GM12892 (cell line): ENCODE measurements at regions not wholly inside any gene's neighbourhood (a gene's known extent, or its start where the extent isn't known, plus 50 kb on each side); places are given as distances from the start of the nearest gene placed in this dataset.
"Not testable (repeated sequence)": the region's sequence is repeated elsewhere in the genome, so short reads cannot be mapped to it uniquely, and the experiment has no call there.

ENCODE experiments used
- POLR2A ChIP-seq: IDR thresholded peaks from 2 replicates; pipeline ENCODE4 v1.6.1; 2011; ENCODE audit warnings: low read depth, low read length, control low read depth
- POLR2AphosphoS5 ChIP-seq: IDR thresholded peaks from 2 replicates; pipeline ENCODE4 v1.6.1; 2011; ENCODE audit warnings: low read depth, low read length, control low read depth
- TAF1 ChIP-seq: IDR thresholded peaks from 2 replicates; pipeline ENCODE4 v1.6.1; 2011; ENCODE audit warnings: low read depth, mild to moderate bottlenecking, control low read depth, low read length, borderline replicate concordance

GRCh38 chr4:103385565-103385964, 187.4 kb upstream of the CENPE start:
- not testable (repeated sequence) for TF ChIP-seq POLR2A, POLR2AphosphoS5, TAF1
